Activated CD4-positive, alpha-beta memory T cell treated with anti-CD3 and anti-CD28 coated beads for 36 hours (primary cell): ENCODE measurements at regions not wholly inside any gene's neighbourhood (a gene's known extent, or its start where the extent isn't known, plus 50 kb on each side); places are given as distances from the start of the nearest gene placed in this dataset.

Experiments used
- CTCF ChIA-PET: fragments of 350-600 bp; sonication (Branson Sonifier 250); formaldehyde crosslinking; loops from one replicate; lab custom pipeline; 2021; ENCODE audit warnings: antibody characterized with exemption, inconsistent platforms; lab: Charles Lee
- POLR2A ChIA-PET: fragments of 350-600 bp; sonication (Branson Sonifier 250); formaldehyde crosslinking; loops from one replicate; lab custom pipeline; 2021; ENCODE audit warnings: antibody characterized with exemption; lab: Charles Lee
- DNase-seq: peaks from one replicate; pipeline ENCODE4 v3.0.0-alpha.2; 2020
- H3K27ac Mint-ChIP-seq: one replicate; pipeline ENCODE4 v1.8.0; 2021; ENCODE audit warnings: mixed read lengths
- H3K27me3 Mint-ChIP-seq: one replicate; pipeline ENCODE4 v1.8.0; 2021; ENCODE audit warnings: mixed read lengths
- H3K36me3 Mint-ChIP-seq: one replicate; pipeline ENCODE4 v1.8.0; 2021; ENCODE audit warnings: mixed read lengths
- H3K4me1 Mint-ChIP-seq: one replicate; pipeline ENCODE4 v1.8.0; 2021; ENCODE audit warnings: low read depth, mixed read lengths
- H3K4me3 Mint-ChIP-seq: one replicate; pipeline ENCODE4 v1.8.0; 2021; ENCODE audit warnings: mild to moderate bottlenecking, mixed read lengths
- H3K9me3 Mint-ChIP-seq: one replicate; pipeline ENCODE4 v1.8.0; 2021; ENCODE audit warnings: mixed read lengths
- intact Hi-C: fragments of 100-400 bp; cut with micrococcal nuclease; formaldehyde crosslinking; loops from one replicate; pipeline ENCODE4 v1.15.1; 2023

DNA sequence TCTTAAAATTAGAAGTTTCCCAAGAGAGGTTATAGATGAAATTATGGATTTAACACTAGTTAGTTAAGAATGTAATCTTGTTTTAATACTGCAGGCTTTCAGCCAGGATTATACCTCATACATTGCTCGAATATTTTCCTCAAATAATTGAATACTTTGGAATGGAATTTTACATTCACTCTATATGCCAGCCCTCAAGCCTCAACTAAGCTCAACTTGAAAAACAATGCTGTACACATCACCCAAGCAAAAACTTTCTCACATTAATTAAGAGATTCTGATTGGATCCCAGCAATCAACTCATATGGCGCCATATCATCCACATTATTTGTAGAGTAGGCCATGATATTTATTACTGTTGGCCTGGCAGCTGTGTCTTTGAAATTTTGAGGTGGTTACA lies 710.7 kb upstream of the ADAMTS5 start:
- CTCF ChIA-PET, result no interaction called here
- POLR2A ChIA-PET, result no interaction called here
- no peaks in the 10 kb centered on the region for H3K4me1 Mint-ChIP-seq
- H3K27ac Mint-ChIP-seq, result no peak overlapping the region
- H3K27me3 Mint-ChIP-seq, result no peaks in the 10 kb centered on the region
- intact Hi-C loops, result no loop called here
- H3K36me3 Mint-ChIP-seq, result no peaks in the 10 kb centered on the region
- no peak overlapping the region for H3K4me3 Mint-ChIP-seq
- no peak for DNase-seq
- no peaks in the 10 kb centered on the region for H3K9me3 Mint-ChIP-seq

DNA sequence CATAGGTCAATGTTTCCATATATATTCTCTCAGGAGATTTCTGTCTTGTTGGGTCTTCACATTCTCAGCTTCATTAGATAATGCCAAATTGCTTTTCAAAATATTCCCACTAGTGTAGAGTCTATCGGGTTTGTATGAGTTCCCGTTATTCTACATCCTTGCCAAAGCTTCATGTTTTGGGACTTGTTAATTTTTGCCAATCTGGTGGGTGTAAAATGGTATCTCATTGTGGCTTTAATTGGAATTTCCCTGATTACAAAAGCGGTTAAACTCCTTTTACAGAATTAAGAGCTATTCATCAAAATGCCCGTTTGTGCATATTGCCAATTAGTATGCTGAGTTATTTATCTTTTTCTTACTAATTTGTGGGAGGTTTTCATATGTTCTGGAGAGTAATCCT lies 708.4 kb upstream of the ADAMTS5 start:
- H3K36me3 Mint-ChIP-seq, result no peaks in the 10 kb centered on the region
- H3K4me1 Mint-ChIP-seq, result no peaks in the 10 kb centered on the region
- ChIA-PET CTCF (no interaction called here), POLR2A (no interaction called here)
- H3K9me3 Mint-ChIP-seq, result no peaks in the 10 kb centered on the region
- no peak overlapping the region for H3K4me3 Mint-ChIP-seq
- DNase-seq, result no peak
- H3K27me3 Mint-ChIP-seq, result no peaks in the 10 kb centered on the region
- H3K27ac Mint-ChIP-seq, result no peak overlapping the region
- intact Hi-C loops, result no loop called here

DNA sequence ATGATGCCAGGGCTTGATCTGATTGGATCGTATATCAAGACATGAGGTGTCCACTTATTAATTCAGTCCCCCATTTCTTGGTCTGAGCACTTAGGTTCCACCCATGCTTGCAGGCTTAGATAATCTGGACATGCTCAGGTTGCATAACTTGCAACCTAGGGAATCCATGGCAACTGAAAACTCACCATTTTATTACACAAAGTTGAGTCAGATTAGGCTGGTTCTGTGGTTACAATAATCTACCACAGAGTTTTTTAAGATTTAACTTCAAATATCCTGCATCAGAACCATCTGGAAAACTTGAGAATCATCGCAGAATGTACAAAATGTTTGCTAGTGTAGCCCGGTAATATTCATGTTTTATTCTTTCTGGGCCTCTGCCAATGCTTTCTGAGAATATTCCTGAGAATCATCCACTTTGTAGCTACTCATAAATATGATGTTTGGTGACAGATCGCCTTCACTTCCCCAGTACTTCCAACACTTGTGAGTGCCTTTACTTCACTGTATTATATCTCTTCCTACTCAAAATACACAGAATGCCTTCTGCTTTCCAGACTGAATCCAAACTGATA lies 707.2 kb upstream of the ADAMTS5 start:
- H3K4me3 Mint-ChIP-seq, result no peak overlapping the region
- H3K27me3 Mint-ChIP-seq, result no peaks in the 10 kb centered on the region
- POLR2A ChIA-PET, result no interaction called here
- no peaks in the 10 kb centered on the region for H3K36me3 Mint-ChIP-seq
- H3K27ac Mint-ChIP-seq, result no peak overlapping the region
- H3K4me1 Mint-ChIP-seq, result no peaks in the 10 kb centered on the region
- CTCF ChIA-PET, result no interaction called here
- no peaks in the 10 kb centered on the region for H3K9me3 Mint-ChIP-seq
- intact Hi-C loops, result no loop called here
- no peak for DNase-seq

DNA sequence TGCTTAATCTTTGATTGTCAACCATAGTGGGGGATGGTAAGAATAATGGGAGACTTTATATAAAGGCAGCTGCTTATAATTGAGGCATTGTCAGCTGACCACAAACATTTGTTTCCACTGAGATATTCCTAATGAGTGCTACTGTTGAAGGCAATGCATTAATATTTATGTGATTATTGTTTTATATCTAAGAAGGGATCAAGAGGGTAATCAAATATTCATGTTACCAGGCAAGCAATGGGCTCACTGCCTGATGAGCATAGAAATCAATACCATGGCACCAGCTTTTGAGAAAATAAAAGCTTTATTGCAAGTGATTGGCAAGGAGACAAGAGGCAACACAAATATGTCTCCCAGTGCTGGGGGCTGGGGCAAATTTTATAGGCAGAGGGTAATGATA lies 706.7 kb upstream of the ADAMTS5 start:
- POLR2A ChIA-PET, result no interaction called here
- DNase-seq, result no peak
- Mint-ChIP-seq H3K9me3 (no peaks in the 10 kb centered on the region), H3K4me1 (no peaks in the 10 kb centered on the region), H3K27ac (no peak overlapping the region), H3K27me3 (no peaks in the 10 kb centered on the region), H3K36me3 (no peaks in the 10 kb centered on the region), H3K4me3 (no peak overlapping the region)
- CTCF ChIA-PET, result interaction anchor here (1.0 kb wide), 1 partner anchor 10 kb away, joined by 3 read pairs; no protein-coding TSS in a partner anchor
- intact Hi-C loops, result no loop called here

DNA sequence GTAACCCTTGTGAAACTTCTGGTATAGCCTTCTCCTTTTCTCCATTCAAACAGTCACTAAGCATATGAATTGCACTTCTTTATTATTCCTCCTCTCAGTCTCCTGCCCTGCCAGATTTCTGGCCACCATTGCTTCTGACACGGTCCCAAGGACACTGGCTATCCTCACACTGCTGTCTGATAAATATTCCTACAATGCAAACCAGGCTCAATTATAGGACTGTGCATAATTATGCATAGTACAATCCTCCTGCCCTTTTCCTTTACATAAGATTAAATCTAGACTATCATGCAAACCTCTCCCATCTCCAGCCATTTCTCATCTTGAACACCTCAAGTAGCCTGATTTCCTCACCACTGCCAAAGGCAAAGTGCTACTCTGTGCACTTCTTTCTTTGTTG lies 704.3 kb upstream of the ADAMTS5 start:
- Mint-ChIP-seq H3K27ac (no peak overlapping the region), H3K27me3 (no peaks in the 10 kb centered on the region), H3K9me3 (no peaks in the 10 kb centered on the region), H3K36me3 (no peaks in the 10 kb centered on the region), H3K4me3 (no peak overlapping the region), H3K4me1 (no peaks in the 10 kb centered on the region)
- intact Hi-C loops, result no loop called here
- CTCF ChIA-PET, result interaction anchor here (0.6 kb wide), 1 partner anchor 24 kb away, joined by 3 read pairs; no protein-coding TSS in a partner anchor
- POLR2A ChIA-PET, result no interaction called here
- no peak for DNase-seq

DNA sequence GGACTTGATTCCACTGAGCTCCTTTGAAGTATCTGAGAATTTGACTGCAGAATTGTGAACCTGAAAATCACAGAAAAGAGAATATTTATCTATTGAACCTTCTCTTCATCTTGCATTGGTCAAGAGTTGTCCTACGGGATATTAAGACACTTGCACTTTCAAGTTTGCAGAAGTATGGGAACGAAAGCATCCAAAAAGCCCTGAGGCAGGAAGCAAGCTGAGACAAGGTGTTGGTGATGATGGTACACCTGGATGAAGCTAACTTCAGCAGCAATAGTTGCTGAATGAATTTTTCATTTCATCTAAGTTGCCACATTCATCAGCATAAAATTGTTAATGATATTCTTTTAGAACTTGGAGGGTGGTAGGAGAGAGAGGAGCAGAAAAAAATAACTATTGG lies 686.6 kb upstream of the ADAMTS5 start:
- H3K4me3 Mint-ChIP-seq, result no peak overlapping the region
- POLR2A ChIA-PET, result no interaction called here
- no peaks in the 10 kb centered on the region for H3K4me1 Mint-ChIP-seq
- H3K9me3 Mint-ChIP-seq, result no peaks in the 10 kb centered on the region
- intact Hi-C loops, result no loop called here
- no peaks in the 10 kb centered on the region for H3K36me3 Mint-ChIP-seq
- CTCF ChIA-PET, result no interaction called here
- no peak for DNase-seq
- H3K27ac Mint-ChIP-seq, result no peak overlapping the region
- H3K27me3 Mint-ChIP-seq, result no peaks in the 10 kb centered on the region

DNA sequence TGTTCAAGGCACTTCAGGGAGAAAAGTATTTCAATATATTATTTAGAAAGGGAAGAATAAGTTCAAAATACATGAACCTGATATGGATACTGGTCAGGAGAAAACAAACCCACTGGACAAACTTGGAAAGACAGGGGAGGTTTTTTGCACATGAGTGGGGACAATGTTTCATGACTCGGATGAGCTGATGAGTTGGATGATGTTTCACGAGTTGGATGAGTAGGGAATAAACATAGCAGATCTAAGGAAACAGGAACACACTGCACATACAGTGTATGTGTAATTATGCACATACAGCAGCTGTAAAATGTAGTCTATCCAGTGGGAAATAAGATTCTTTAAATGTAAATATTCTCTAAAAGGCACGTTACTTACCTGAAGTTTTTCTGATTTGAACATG lies 682.9 kb upstream of the ADAMTS5 start:
- H3K4me1 Mint-ChIP-seq, result no peaks in the 10 kb centered on the region
- H3K36me3 Mint-ChIP-seq, result no peaks in the 10 kb centered on the region
- H3K27ac Mint-ChIP-seq, result no peak overlapping the region
- H3K9me3 Mint-ChIP-seq, result no peaks in the 10 kb centered on the region
- H3K27me3 Mint-ChIP-seq, result no peaks in the 10 kb centered on the region
- intact Hi-C loops, result no loop called here
- H3K4me3 Mint-ChIP-seq, result no peak overlapping the region
- POLR2A ChIA-PET, result no interaction called here
- no peak for DNase-seq
- CTCF ChIA-PET, result no interaction called here

DNA sequence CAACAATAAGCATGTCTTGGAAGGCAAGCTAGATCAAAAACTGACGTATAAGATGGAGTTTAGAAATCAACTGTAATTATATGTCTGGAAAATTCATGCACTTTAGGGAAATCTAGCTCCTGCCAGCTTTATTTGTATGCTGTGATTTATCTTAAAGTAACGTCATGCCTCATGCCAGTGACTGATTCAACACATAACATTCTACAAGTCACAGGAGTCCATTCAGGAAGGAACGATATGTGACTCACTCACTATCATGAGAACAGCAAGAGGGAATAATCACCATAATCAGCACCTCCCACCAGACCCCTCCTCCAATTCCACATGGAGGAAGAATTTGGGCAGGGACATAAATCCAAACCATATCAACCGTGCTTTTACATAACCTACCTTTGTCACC lies 682.4 kb upstream of the ADAMTS5 start:
- intact Hi-C loops, result no loop called here
- H3K27ac Mint-ChIP-seq, result no peak overlapping the region
- no peak overlapping the region for H3K4me3 Mint-ChIP-seq
- no peak for DNase-seq
- H3K4me1 Mint-ChIP-seq, result no peaks in the 10 kb centered on the region
- ChIA-PET CTCF (no interaction called here), POLR2A (no interaction called here)
- H3K9me3 Mint-ChIP-seq, result no peaks in the 10 kb centered on the region
- no peaks in the 10 kb centered on the region for H3K27me3 Mint-ChIP-seq
- no peaks in the 10 kb centered on the region for H3K36me3 Mint-ChIP-seq

DNA sequence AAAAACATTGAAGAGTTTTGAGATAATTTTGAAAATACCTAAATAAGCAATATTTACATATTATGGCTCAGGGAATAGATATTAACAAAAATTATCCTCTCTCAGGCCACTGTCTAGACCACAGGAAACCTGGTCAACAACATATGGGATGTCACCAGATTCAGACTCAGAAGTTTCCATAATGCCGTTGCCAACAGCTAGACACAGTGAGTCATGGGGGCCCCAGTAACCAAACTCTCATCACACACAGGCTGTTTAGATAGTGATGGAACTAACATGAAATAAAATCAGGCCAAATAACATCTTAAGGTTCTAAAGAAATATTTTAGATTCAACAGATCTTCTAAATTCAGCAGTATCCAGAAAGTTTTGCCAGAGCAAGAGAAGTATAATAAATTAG lies 681.7 kb upstream of the ADAMTS5 start:
- POLR2A ChIA-PET, result no interaction called here
- intact Hi-C loops, result no loop called here
- Mint-ChIP-seq H3K9me3 (no peaks in the 10 kb centered on the region), H3K27ac (no peak overlapping the region), H3K4me3 (no peak overlapping the region), H3K27me3 (no peaks in the 10 kb centered on the region), H3K4me1 (no peaks in the 10 kb centered on the region), H3K36me3 (no peaks in the 10 kb centered on the region)
- CTCF ChIA-PET, result no interaction called here
- no peak for DNase-seq

DNA sequence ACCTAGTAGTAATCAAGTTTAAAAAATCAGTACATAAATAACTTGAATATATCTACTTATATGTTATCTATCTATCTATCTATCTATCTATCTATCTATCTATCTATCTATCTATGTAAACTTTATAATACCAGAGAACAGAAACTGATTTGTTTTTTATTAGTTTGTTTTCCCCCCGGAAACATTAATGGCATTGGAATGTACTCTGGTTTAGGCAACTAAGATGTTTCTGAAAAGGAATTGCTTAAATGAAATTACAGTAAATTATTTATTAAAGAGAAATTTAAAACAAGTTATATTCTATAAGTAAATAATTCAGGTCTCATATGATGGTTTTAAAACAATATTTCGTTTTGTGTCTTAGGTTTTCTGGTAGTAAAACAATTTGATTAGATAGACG lies 681.0 kb upstream of the ADAMTS5 start:
- H3K36me3 Mint-ChIP-seq, result no peaks in the 10 kb centered on the region
- no peaks in the 10 kb centered on the region for H3K9me3 Mint-ChIP-seq
- POLR2A ChIA-PET, result no interaction called here
- no peaks in the 10 kb centered on the region for H3K27me3 Mint-ChIP-seq
- DNase-seq, result no peak
- intact Hi-C loops, result no loop called here
- H3K4me3 Mint-ChIP-seq, result no peak overlapping the region
- no peak overlapping the region for H3K27ac Mint-ChIP-seq
- H3K4me1 Mint-ChIP-seq, result no peaks in the 10 kb centered on the region
- CTCF ChIA-PET, result no interaction called here

DNA sequence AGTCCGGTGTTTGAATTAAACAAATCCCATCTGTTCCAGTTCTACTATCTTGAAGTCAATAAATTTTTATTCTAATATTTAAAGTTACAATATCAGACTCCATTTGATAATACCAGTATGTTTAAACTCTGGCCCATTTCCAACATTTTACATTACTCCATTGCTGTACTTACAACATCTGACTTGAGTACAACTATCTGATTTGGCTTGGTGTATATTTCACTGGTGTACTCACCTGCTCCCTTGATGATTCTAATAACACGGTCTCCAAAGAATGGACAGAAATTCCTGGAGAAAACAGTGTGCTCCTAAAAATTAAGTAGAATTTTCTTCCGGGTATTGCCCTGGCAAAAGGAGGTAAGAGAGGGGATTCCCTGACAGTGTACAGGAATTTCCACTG lies 680.5 kb upstream of the ADAMTS5 start:
- H3K4me3 Mint-ChIP-seq, result no peak overlapping the region
- intact Hi-C loops, result no loop called here

DNA sequence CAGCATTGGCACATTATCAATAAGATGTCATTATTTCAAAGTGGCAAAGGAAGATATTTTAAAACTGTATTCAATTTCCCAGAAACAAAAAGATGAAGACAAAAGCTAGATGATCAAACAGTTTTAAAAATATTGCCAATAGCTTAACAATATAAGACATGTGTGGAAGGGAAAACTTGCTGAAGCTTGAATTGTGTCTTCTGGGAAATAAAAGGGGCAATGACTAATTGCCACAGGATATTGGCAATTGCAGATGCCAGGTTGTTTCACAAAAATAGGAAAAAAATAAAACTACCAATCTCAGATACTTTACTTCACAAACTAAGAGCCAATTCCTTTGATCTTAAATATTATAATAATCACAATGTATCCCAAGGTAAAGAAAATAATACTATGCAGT lies 679.8 kb upstream of the ADAMTS5 start:
- Mint-ChIP-seq H3K4me1 (no peaks in the 10 kb centered on the region), H3K27ac (no peak overlapping the region), H3K9me3 (no peaks in the 10 kb centered on the region), H3K4me3 (no peak overlapping the region), H3K27me3 (no peaks in the 10 kb centered on the region), H3K36me3 (no peaks in the 10 kb centered on the region)
- CTCF ChIA-PET, result no interaction called here
- POLR2A ChIA-PET, result no interaction called here
- intact Hi-C loops, result no loop called here
- no peak for DNase-seq

More for the DNA sequence above, 680.5 kb upstream of the ADAMTS5 start:
- ChIA-PET CTCF (no interaction called here), POLR2A (no interaction called here)
- DNase-seq, result no peak
- Mint-ChIP-seq H3K9me3 (no peaks in the 10 kb centered on the region), H3K4me1 (no peaks in the 10 kb centered on the region), H3K27ac (no peak overlapping the region), H3K27me3 (no peaks in the 10 kb centered on the region), H3K36me3 (no peaks in the 10 kb centered on the region)

DNA sequence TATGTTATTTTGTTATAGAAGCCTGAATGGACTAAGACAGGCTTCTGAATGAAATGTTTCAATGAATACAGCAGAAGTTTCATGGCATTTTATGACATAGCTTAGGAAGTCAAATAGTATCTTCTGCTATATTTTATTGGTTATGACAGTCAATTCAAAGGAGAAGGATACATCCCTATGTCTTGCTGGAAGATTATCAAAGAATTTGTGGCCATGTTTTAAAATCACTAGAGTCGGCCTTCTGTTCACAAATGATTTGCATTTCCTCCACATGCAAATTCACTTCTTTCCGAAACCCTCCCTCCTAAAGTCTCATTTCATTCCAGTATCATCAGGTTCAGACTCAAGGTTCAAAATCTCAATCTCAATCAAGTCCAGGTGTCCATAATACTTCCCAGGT lies 679.2 kb upstream of the ADAMTS5 start:
- CTCF ChIA-PET, result no interaction called here
- Mint-ChIP-seq H3K9me3 (no peaks in the 10 kb centered on the region), H3K36me3 (no peaks in the 10 kb centered on the region), H3K27me3 (no peaks in the 10 kb centered on the region), H3K27ac (no peak overlapping the region), H3K4me1 (no peaks in the 10 kb centered on the region), H3K4me3 (no peak overlapping the region)
- no peak for DNase-seq
- intact Hi-C loops, result no loop called here
- POLR2A ChIA-PET, result no interaction called here
